C4-2B (cell line): ENCODE measurements at regions not wholly inside any gene's neighbourhood (a gene's known extent, or its start where the extent isn't known, plus 50 kb on each side); places are given as distances from the start of the nearest gene placed in this dataset.

Source experiments
- H3K27ac ChIP-seq: fragments of 450-650 bp; 2 replicates; pipeline ENCODE4 v1.5.1; 2017
- CTCF ChIP-seq: fragments of 450-650 bp; conservative IDR thresholded peaks from 2 replicates; pipeline ENCODE4 v1.5.1; 2017; ENCODE audit warnings: mild to moderate bottlenecking
- ZFX ChIP-seq: fragments of 450-650 bp; IDR thresholded peaks from 2 replicates; pipeline ENCODE4 v1.6.1; 2017

- no peak overlapping the region for H3K27ac ChIP-seq
- TF ChIP-seq CTCF (no peak), ZFX (no peak)
Measured at GRCh38 chr9:99576876-99577275, 244.8 kb upstream of the NR4A3 start.

- no peak overlapping the region for H3K27ac ChIP-seq
- TF ChIP-seq ZFX (no peak), CTCF (no peak)
Measured at GRCh38 chr9:99577351-99577750, 244.3 kb upstream of the NR4A3 start.

- H3K27ac ChIP-seq: no peak overlapping the region
- TF ChIP-seq ZFX (no peak), CTCF (no peak)
Measured at GRCh38 chr9:99578666-99579065, 243.0 kb upstream of the NR4A3 start.

GRCh38 chr9:99579964-99580363, 241.7 kb upstream of the NR4A3 start:
- H3K27ac ChIP-seq: no peak overlapping the region
- TF ChIP-seq ZFX (no peak), CTCF (no peak)

DNA sequence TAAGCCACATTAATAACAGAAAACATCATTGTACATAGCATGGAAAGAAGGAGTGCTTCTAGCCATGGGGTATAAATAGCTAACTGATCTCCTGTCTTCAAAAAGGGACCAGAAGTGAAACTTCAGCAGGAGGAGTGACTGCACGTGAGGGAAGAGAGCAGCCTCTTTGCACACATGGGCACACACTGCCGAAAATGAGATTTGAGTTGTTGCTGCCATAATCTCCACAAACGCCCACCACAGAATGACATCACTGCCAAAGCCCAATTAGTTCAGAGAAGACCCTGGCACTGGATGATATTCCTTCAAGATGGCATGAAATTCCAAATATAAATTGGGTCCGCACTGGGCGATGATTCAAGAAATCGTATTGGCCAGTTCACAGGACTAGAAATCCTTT, 238.9 kb upstream of the NR4A3 start:
- TF ChIP-seq CTCF: no peak
- TF ChIP-seq ZFX: no peak
- no peak overlapping the region for H3K27ac ChIP-seq

GRCh38 chr9:99588299-99588698, 233.4 kb upstream of the NR4A3 start:
- H3K27ac ChIP-seq: no peak overlapping the region
- TF ChIP-seq CTCF (no peak), ZFX (no peak)

DNA sequence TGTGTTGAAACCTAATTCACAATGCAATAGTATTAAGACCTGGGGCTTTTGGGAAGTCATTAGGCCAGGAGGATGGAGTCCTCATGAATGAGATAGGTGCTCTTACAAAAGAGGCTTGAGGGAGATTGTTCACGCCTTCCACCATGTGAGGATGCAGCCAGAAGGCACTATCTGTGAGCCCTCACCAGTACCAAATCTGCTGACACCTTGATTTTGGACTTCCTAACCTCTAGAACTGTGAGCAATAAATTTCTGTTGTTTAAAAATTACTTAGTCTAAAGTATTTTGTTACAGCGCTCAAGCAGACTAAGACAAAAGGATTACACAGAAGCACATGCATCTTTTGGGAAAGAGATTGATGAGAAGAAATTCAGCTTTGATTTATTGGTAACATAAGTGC, 232.9 kb upstream of the NR4A3 start:
- TF ChIP-seq CTCF (no peak), ZFX (no peak)
- H3K27ac ChIP-seq: no peak overlapping the region
